Hepatocyte (in vitro differentiated cells): ENCODE measurements at regions not wholly inside any gene's neighbourhood (a gene's known extent, or its start where the extent isn't known, plus 50 kb on each side); places are given as distances from the start of the nearest gene placed in this dataset.
A peak's percentile ranks its signal among the peaks of the same experiment; 100 is the strongest.
"Not testable (repeated sequence)": the region's sequence is repeated elsewhere in the genome, so short reads cannot be mapped to it uniquely, and the experiment has no call there.

Source experiments
- DNase-seq: peaks from one replicate; pipeline ENCODE4 v3.0.0-alpha.2; 2016; ENCODE audit warnings: low spot score
- H2AFZ ChIP-seq: fragments of 200-600 bp; sonication (generic); 2 replicates; pipeline ENCODE4 v1.6.0; 2016; ENCODE audit warnings: antibody characterized with exemption, mild to moderate bottlenecking
- H3K27ac ChIP-seq: fragments of 200-600 bp; sonication (generic); 2 replicates; pipeline ENCODE4 v1.5.1; 2016; ENCODE audit warnings: mild to moderate bottlenecking
- H3K27me3 ChIP-seq: fragments of 200-600 bp; sonication (generic); 2 replicates; pipeline ENCODE4 v1.6.1; 2016
- H3K36me3 ChIP-seq: fragments of 200-600 bp; sonication (generic); replicated peaks from 2 replicates; pipeline ENCODE4 v1.5.1; 2016; ENCODE audit warnings: low read depth; ENCODE audit not compliant: insufficient read depth
- H3K4me1 ChIP-seq: fragments of 200-600 bp; sonication (generic); 2 replicates; pipeline ENCODE4 v1.5.1; 2016; ENCODE audit warnings: mild to moderate bottlenecking, moderate library complexity; ENCODE audit not compliant: insufficient read depth
- H3K4me2 ChIP-seq: fragments of 200-600 bp; sonication (generic); 2 replicates; pipeline ENCODE4 v1.6.0; 2016
- H3K4me3 ChIP-seq: fragments of 200-600 bp; sonication (generic); 2 replicates; pipeline ENCODE4 v1.5.1; 2016; ENCODE audit warnings: mild to moderate bottlenecking
- H3K79me2 ChIP-seq: fragments of 200-600 bp; sonication (generic); 2 replicates; pipeline ENCODE4 v1.6.0; 2017; ENCODE audit warnings: mild to moderate bottlenecking
- H3K9me2 ChIP-seq: fragments of 200-600 bp; sonication (generic); replicated peaks from 2 replicates; pipeline ENCODE4 v1.6.0; 2017; ENCODE audit warnings: mild to moderate bottlenecking; ENCODE audit not compliant: insufficient read depth
- H3K9me3 ChIP-seq: fragments of 200-600 bp; sonication (generic); 2 replicates; pipeline ENCODE4 v1.5.1; 2016; ENCODE audit warnings: low read depth, mild to moderate bottlenecking
- H4K20me1 ChIP-seq: fragments of 200-600 bp; sonication (generic); 2 replicates; pipeline ENCODE4 v1.6.0; 2016; ENCODE audit warnings: mild to moderate bottlenecking; ENCODE audit not compliant: insufficient read depth, poor library complexity, severe bottlenecking
- EZH2 ChIP-seq: fragments of 200-600 bp; sonication (generic); IDR thresholded peaks from 2 replicates; pipeline ENCODE4 v1.6.1; 2016; ENCODE audit warnings: antibody characterized with exemption, mild to moderate bottlenecking, borderline replicate concordance
- EZH2phosphoT487 ChIP-seq: fragments of 200-600 bp; sonication (generic); IDR thresholded peaks from one replicate; pipeline ENCODE4 v1.6.1; 2018; ENCODE audit warnings: antibody characterized with exemption, mild to moderate bottlenecking, low read depth, moderate library complexity; ENCODE audit not compliant: unreplicated experiment, severe bottlenecking
- WGBS: methylation state at CpG from one replicate; pipeline ENCODE4 v1.1.6; 2016; ENCODE audit warnings: low lambda C conversion rate; ENCODE audit errors: missing lambda C conversion rate; 5-methylcytosine and 5-hydroxymethylcytosine counted together
- TF ChIP-seq, protein P1 (sequence below): fragments of 200-600 bp; sonication (generic); IDR thresholded peaks from 2 replicates; pipeline ENCODE4 v1.5.1; 2016; ENCODE audit warnings: antibody characterized with exemption, mild to moderate bottlenecking; ENCODE audit not compliant: poor library complexity

DNA sequence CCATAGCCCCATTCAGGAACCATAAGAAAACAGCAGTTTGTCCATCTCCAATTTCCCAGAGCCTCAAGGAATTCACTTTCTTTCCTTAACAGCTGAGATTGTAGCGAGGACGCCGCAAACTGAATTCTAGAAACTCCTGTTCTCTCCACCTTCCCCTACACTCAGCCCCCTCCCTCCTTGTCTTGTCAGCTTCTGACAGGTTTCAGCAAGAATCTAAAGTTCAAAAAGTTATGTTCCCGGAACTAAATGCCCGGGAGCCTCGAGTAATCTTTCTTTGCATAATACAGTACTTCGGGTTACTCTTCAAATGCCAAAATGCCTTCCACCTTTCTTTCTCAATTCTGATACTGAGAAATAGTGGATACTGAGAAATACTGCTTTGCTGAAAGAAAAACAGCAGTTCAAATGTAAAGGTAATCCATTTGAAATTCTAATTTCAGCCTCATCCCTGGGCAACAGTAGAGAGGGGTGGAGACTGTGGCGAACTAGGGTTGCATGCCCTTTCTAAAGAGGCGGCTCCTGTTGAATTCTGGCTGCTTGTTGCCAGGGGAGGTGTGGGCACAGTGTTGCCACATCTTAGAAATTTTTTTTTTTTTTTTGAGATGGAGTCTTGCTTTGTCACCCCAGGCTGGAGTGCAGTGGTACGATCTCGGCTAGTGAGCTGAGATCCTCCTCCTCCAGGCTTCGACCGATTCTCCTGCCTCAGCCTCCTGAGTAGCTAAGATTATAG is 63.5 kb upstream of the USP7 start:
- H4K20me1 ChIP-seq, result no peaks in the 10 kb centered on the region
- H2AFZ ChIP-seq, result no peak overlapping the region
- no peaks in the 10 kb centered on the region for H3K4me1 ChIP-seq
- DNase-seq, result no peak
- H3K4me3 ChIP-seq, result no peak overlapping the region
- WGBS, result 80% methylated on average over 13 of the region's 13 CpGs
- H3K4me2 ChIP-seq, result no peak overlapping the region
- no peak overlapping the region for H3K27ac ChIP-seq
- no peaks in the 10 kb centered on the region for H3K27me3 ChIP-seq
- no peaks in the 10 kb centered on the region for H3K9me2 ChIP-seq
- no peaks in the 10 kb centered on the region for H3K36me3 ChIP-seq
- H3K79me2 ChIP-seq, result no peaks in the 10 kb centered on the region
- no peaks in the 10 kb centered on the region for H3K9me3 ChIP-seq
- TF ChIP-seq EZH2phosphoT487, result no peak
- TF ChIP-seq, protein P1, sequence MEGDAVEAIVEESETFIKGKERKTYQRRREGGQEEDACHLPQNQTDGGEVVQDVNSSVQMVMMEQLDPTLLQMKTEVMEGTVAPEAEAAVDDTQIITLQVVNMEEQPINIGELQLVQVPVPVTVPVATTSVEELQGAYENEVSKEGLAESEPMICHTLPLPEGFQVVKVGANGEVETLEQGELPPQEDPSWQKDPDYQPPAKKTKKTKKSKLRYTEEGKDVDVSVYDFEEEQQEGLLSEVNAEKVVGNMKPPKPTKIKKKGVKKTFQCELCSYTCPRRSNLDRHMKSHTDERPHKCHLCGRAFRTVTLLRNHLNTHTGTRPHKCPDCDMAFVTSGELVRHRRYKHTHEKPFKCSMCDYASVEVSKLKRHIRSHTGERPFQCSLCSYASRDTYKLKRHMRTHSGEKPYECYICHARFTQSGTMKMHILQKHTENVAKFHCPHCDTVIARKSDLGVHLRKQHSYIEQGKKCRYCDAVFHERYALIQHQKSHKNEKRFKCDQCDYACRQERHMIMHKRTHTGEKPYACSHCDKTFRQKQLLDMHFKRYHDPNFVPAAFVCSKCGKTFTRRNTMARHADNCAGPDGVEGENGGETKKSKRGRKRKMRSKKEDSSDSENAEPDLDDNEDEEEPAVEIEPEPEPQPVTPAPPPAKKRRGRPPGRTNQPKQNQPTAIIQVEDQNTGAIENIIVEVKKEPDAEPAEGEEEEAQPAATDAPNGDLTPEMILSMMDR, result no peak

DNA sequence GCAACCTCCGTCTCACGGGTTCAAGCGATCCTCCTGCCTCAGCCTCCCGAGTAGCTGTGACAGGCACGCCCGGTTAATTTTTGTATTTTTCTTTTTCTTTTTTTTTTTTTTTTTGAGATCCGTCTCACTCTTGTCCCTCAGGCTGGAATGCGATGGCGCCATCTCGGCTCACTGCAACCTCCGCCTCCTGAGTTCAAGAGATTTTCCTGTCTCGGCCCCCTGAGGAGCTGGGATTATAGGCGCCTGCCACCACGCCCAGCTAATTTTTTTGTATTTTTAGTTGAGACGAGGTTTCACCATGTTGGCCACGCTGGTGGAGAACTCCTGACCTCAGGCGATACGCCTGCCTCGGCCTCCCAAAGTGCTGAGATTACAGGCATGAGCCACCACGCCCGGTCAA is 63.0 kb upstream of the HAPSTR1 start:
- H3K9me2 ChIP-seq, H3K4me1 ChIP-seq, H3K79me2 ChIP-seq, H3K27ac ChIP-seq, H3K4me3 ChIP-seq, H3K36me3 ChIP-seq, H4K20me1 ChIP-seq, DNase-seq, H3K4me2 ChIP-seq, H3K27me3 ChIP-seq, H3K9me3 ChIP-seq, H2AFZ ChIP-seq: not testable (repeated sequence)
- WGBS, result 92% methylated on average over 21 of the region's 21 CpGs

DNA sequence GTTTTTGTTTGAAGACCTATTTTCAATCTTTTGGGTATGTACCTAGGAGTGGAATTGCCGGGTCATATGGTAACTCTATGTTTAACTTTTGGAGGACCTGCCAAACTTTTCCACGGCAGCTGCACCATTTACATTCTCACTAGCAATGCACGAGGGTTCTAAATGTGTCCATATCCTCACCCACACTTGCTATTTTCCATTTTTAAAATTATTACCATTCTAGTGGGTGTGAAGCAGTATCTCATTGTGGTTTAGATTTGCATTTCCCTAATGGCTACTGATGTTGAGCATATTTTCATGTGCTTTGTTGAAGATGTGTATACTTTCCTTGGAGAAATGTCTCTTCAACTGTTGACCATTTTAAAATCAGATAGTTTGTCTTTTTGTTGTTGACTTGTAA is 60.3 kb upstream of the HAPSTR1 start:
- no peak for DNase-seq
- H3K27ac ChIP-seq, result no peak overlapping the region
- no peaks in the 10 kb centered on the region for H3K9me2 ChIP-seq
- no peaks in the 10 kb centered on the region for H3K4me1 ChIP-seq
- H3K9me3 ChIP-seq, result no peaks in the 10 kb centered on the region
- no peak overlapping the region for H3K4me3 ChIP-seq
- no peaks in the 10 kb centered on the region for H3K27me3 ChIP-seq
- H4K20me1 ChIP-seq, result no peaks in the 10 kb centered on the region
- WGBS, result 82% methylated on average over 3 of the region's 3 CpGs
- TF ChIP-seq EZH2phosphoT487, result no peak
- no peak for TF ChIP-seq EZH2
- TF ChIP-seq, protein P1, result no peak
- no peaks in the 10 kb centered on the region for H3K36me3 ChIP-seq
- H3K79me2 ChIP-seq, result no peaks in the 10 kb centered on the region
- H2AFZ ChIP-seq, result no peak overlapping the region
- H3K4me2 ChIP-seq, result no peak overlapping the region

DNA sequence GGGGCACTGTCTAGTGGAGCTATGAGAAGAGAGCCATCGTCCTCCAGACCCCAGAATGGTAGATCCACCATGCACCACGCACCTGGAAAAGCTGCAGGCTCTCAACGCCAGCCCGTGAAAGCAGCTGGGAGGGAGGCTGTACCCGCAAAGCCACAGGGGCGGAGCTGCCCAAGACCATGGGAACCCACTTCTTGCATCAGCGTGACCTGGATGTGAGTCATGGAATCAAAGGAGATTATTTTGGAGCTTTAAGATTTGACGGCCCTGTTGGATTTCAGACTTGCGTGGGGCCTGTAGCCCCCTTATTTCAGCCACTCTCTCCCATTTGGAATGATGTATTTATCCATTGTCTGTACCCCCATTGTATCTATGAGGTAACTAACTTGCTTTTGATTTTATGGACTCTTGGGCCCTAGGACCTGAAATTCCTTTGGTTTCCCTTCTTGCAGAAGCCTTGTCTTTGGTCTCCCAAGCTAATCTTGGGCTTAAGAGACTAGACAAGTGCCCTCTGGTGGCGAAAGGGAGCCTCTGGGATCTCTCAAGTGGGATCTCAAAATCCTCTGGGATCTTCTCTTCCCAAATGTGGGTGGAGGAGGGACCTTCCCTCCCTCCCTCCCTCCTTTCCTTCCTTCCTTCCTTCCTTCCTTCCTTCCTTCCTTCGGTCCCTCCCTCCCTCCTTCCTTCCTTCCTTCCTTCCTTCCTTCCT is 58.2 kb upstream of the HAPSTR1 start:
- Histone ChIP-seq H3K4me1 (no peaks in the 10 kb centered on the region), H3K9me2 (no peaks in the 10 kb centered on the region), H3K36me3 (no peaks in the 10 kb centered on the region), H3K27ac (no peak overlapping the region), H2AFZ (no peak overlapping the region), H3K27me3 (no peaks in the 10 kb centered on the region), H3K4me3 (no peak overlapping the region), H4K20me1 (no peaks in the 10 kb centered on the region), H3K79me2 (no peaks in the 10 kb centered on the region), H3K4me2 (no peak overlapping the region), H3K9me3 (no peaks in the 10 kb centered on the region)
- no peak for TF ChIP-seq EZH2
- TF ChIP-seq, protein P1, result peak; percentile 45
- TF ChIP-seq EZH2phosphoT487, result no peak
- 86% methylated on average over 10 of the region's 11 CpGs for WGBS
- DNase-seq, result peak; percentile 70
